ENCODE measurements at regions not wholly inside any gene's neighbourhood (a gene's known extent, or its start where the extent isn't known, plus 50 kb on each side); places are given as distances from the start of the nearest gene placed in this dataset.

GRCh38 chr3:34863485-34863884 lies 775.8 kb upstream of the ARPP21 start:
- Histone ChIP-seq H2BK120ac (ENCODE audit: low read depth, low read length) (no peak overlapping the region), H2BK5ac (ENCODE audit: low read depth, low read length, poor library complexity, severe bottlenecking) (no peak overlapping the region), H4K91ac (ENCODE audit: low read length) (no peak overlapping the region), H3K9ac (ENCODE audit: low read length) (no peak overlapping the region), H3K23ac (ENCODE audit: low read length in 2 of 2) (no peak overlapping the region), H3K18ac (ENCODE audit: low read depth in 1 of 2, low read length in 2 of 2) (no peak overlapping the region), H3K27ac (ENCODE audit: low read length, poor library complexity, severe bottlenecking) (peak overlapping the region; percentile 32), H3K36me3 (ENCODE audit: control insufficient read depth in 1 of 2, insufficient read depth in 2 of 2, low read depth in 1 of 2, low read length in 2 of 2) (no peaks in the 10 kb centered on the region), H3K4me2 (ENCODE audit: low read length, poor library complexity, severe bottlenecking) (no peak overlapping the region), H3K4me1 (ENCODE audit: control insufficient read depth, insufficient read depth, low read depth, low read length) (no peaks in the 10 kb centered on the region), H2AFZ (ENCODE audit: low read depth, low read length) (no peak overlapping the region), H3K9me3 (ENCODE audit: control insufficient read depth, low read length) (no peaks in the 10 kb centered on the region), H3K14ac (ENCODE audit: low read length in 2 of 2) (no peak overlapping the region), H2BK15ac (ENCODE audit: low read depth, poor library complexity, severe bottlenecking) (no peak overlapping the region), H3K4me3 (ENCODE audit: insufficient read depth in 1 of 2, low read depth in 1 of 2, low read length in 2 of 2) (no peak overlapping the region), H2AK5ac (ENCODE audit: low read length, severe bottlenecking) (no peak overlapping the region), H3K27me3 (ENCODE audit: control insufficient read depth in 1 of 2, insufficient read depth in 1 of 2, low read length in 2 of 2) (no peaks in the 10 kb centered on the region), H3K4ac (ENCODE audit: low read depth in 1 of 2, low read length in 2 of 2) (no peak overlapping the region), H3K79me1 (replicated peaks; ENCODE audit: low read length, poor library complexity, severe bottlenecking) (no peaks in the 10 kb centered on the region), H2BK12ac (ENCODE audit: low read length in 2 of 2) (no peak overlapping the region), H4K8ac (ENCODE audit: low read length) (no peak overlapping the region)
- DNase-seq, result no peak
- 44% methylated on average over 1 of the region's 1 CpG for WGBS

- Histone ChIP-seq H2BK15ac (ENCODE audit: low read depth, poor library complexity, severe bottlenecking) (no peak overlapping the region), H2BK12ac (ENCODE audit: low read length in 2 of 2) (no peak overlapping the region), H3K9ac (ENCODE audit: low read length) (no peak overlapping the region), H2AFZ (ENCODE audit: low read depth, low read length) (no peak overlapping the region), H3K14ac (ENCODE audit: low read length in 2 of 2) (no peak overlapping the region), H3K4ac (ENCODE audit: low read depth in 1 of 2, low read length in 2 of 2) (no peak overlapping the region), H2BK120ac (ENCODE audit: low read depth, low read length) (no peak overlapping the region), H3K27ac (ENCODE audit: low read length, poor library complexity, severe bottlenecking) (peak overlapping the region; percentile 32), H3K9me3 (ENCODE audit: control insufficient read depth, low read length) (no peaks in the 10 kb centered on the region), H3K23ac (ENCODE audit: low read length in 2 of 2) (no peak overlapping the region), H4K91ac (ENCODE audit: low read length) (no peak overlapping the region), H3K4me2 (ENCODE audit: low read length, poor library complexity, severe bottlenecking) (no peak overlapping the region), H3K36me3 (ENCODE audit: control insufficient read depth in 1 of 2, insufficient read depth in 2 of 2, low read depth in 1 of 2, low read length in 2 of 2) (no peaks in the 10 kb centered on the region), H3K4me1 (ENCODE audit: control insufficient read depth, insufficient read depth, low read depth, low read length) (no peaks in the 10 kb centered on the region), H3K27me3 (ENCODE audit: control insufficient read depth in 1 of 2, insufficient read depth in 1 of 2, low read length in 2 of 2) (no peaks in the 10 kb centered on the region), H4K8ac (ENCODE audit: low read length) (no peak overlapping the region), H2AK5ac (ENCODE audit: low read length, severe bottlenecking) (no peak overlapping the region), H3K18ac (ENCODE audit: low read depth in 1 of 2, low read length in 2 of 2) (no peak overlapping the region), H3K79me1 (replicated peaks; ENCODE audit: low read length, poor library complexity, severe bottlenecking) (no peaks in the 10 kb centered on the region), H2BK5ac (ENCODE audit: low read depth, low read length, poor library complexity, severe bottlenecking) (no peak overlapping the region), H3K4me3 (ENCODE audit: insufficient read depth in 1 of 2, low read depth in 1 of 2, low read length in 2 of 2) (no peak overlapping the region)
- 80% methylated on average over 2 of the region's 3 CpGs for WGBS
- DNase-seq, result no peak
Observed at GRCh38 chr3:34864011-34864410, 775.3 kb upstream of the ARPP21 start.

DNA sequence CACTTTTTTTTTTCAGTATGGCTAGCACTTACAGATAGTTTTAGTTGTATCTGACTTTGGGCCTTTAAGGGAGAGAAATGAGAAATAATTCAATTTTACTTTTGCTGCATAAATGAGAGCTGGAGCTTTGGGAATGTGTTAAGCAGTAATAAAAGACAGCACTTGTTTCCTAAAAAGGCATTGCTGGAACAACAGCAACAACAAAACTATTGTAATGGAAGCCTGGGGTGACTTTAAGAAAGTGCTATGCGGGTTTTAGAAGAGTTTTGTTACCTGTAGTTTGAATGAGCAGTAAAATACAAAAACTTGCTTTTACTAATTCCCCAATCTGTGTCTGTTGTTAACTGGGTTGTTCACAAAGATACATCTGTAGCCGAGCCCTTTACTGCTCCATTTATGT lies 774.0 kb upstream of the ARPP21 start:
- Histone ChIP-seq H2BK12ac (ENCODE audit: low read length in 2 of 2) (no peak overlapping the region), H3K18ac (ENCODE audit: low read depth in 1 of 2, low read length in 2 of 2) (no peak overlapping the region), H2AK5ac (ENCODE audit: low read length, severe bottlenecking) (no peak overlapping the region), H4K8ac (ENCODE audit: low read length) (no peak overlapping the region), H2BK5ac (ENCODE audit: low read depth, low read length, poor library complexity, severe bottlenecking) (no peak overlapping the region), H2BK15ac (ENCODE audit: low read depth, poor library complexity, severe bottlenecking) (no peak overlapping the region), H2AFZ (ENCODE audit: low read depth, low read length) (no peak overlapping the region), H3K36me3 (ENCODE audit: control insufficient read depth in 1 of 2, insufficient read depth in 2 of 2, low read depth in 1 of 2, low read length in 2 of 2) (no peaks in the 10 kb centered on the region), H3K4me3 (ENCODE audit: insufficient read depth in 1 of 2, low read depth in 1 of 2, low read length in 2 of 2) (no peak overlapping the region), H3K4me2 (ENCODE audit: low read length, poor library complexity, severe bottlenecking) (no peak overlapping the region), H3K79me1 (replicated peaks; ENCODE audit: low read length, poor library complexity, severe bottlenecking) (no peaks in the 10 kb centered on the region), H3K4me1 (ENCODE audit: control insufficient read depth, insufficient read depth, low read depth, low read length) (no peaks in the 10 kb centered on the region), H3K4ac (ENCODE audit: low read depth in 1 of 2, low read length in 2 of 2) (no peak overlapping the region), H4K91ac (ENCODE audit: low read length) (no peak overlapping the region), H3K27me3 (ENCODE audit: control insufficient read depth in 1 of 2, insufficient read depth in 1 of 2, low read length in 2 of 2) (no peaks in the 10 kb centered on the region), H3K23ac (ENCODE audit: low read length in 2 of 2) (no peak overlapping the region), H3K9me3 (ENCODE audit: control insufficient read depth, low read length) (no peaks in the 10 kb centered on the region), H3K27ac (ENCODE audit: low read length, poor library complexity, severe bottlenecking) (no peak overlapping the region), H3K9ac (ENCODE audit: low read length) (no peak overlapping the region), H2BK120ac (ENCODE audit: low read depth, low read length) (no peak overlapping the region), H3K14ac (ENCODE audit: low read length in 2 of 2) (no peak overlapping the region)
- DNase-seq, result no peak
- 100% methylated on average over 1 of the region's 2 CpGs for WGBS

- Histone ChIP-seq H2AK5ac (ENCODE audit: low read length, severe bottlenecking) (no peak overlapping the region), H3K36me3 (ENCODE audit: control insufficient read depth in 1 of 2, insufficient read depth in 2 of 2, low read depth in 1 of 2, low read length in 2 of 2) (no peaks in the 10 kb centered on the region), H2BK5ac (ENCODE audit: low read depth, low read length, poor library complexity, severe bottlenecking) (no peak overlapping the region), H3K79me1 (replicated peaks; ENCODE audit: low read length, poor library complexity, severe bottlenecking) (no peaks in the 10 kb centered on the region), H3K9ac (ENCODE audit: low read length) (no peak overlapping the region), H3K23ac (ENCODE audit: low read length in 2 of 2) (no peak overlapping the region), H3K4ac (ENCODE audit: low read depth in 1 of 2, low read length in 2 of 2) (no peak overlapping the region), H2BK12ac (ENCODE audit: low read length in 2 of 2) (no peak overlapping the region), H3K4me2 (ENCODE audit: low read length, poor library complexity, severe bottlenecking) (no peak overlapping the region), H4K91ac (ENCODE audit: low read length) (no peak overlapping the region), H3K27ac (ENCODE audit: low read length, poor library complexity, severe bottlenecking) (no peak overlapping the region), H3K27me3 (ENCODE audit: control insufficient read depth in 1 of 2, insufficient read depth in 1 of 2, low read length in 2 of 2) (no peaks in the 10 kb centered on the region), H3K4me1 (ENCODE audit: control insufficient read depth, insufficient read depth, low read depth, low read length) (no peaks in the 10 kb centered on the region), H2BK120ac (ENCODE audit: low read depth, low read length) (no peak overlapping the region), H2BK15ac (ENCODE audit: low read depth, poor library complexity, severe bottlenecking) (no peak overlapping the region), H4K8ac (ENCODE audit: low read length) (no peak overlapping the region), H3K4me3 (ENCODE audit: insufficient read depth in 1 of 2, low read depth in 1 of 2, low read length in 2 of 2) (no peak overlapping the region), H3K9me3 (ENCODE audit: control insufficient read depth, low read length) (no peaks in the 10 kb centered on the region), H3K14ac (ENCODE audit: low read length in 2 of 2) (no peak overlapping the region), H2AFZ (ENCODE audit: low read depth, low read length) (no peak overlapping the region), H3K18ac (ENCODE audit: low read depth in 1 of 2, low read length in 2 of 2) (no peak overlapping the region)
- WGBS, result no CpG with 5 or more reads among the region's 1 CpG
- DNase-seq, result no peak
Observed at GRCh38 chr3:34868935-34869334, 770.4 kb upstream of the ARPP21 start.

Measured in mesenchymal stem cell (in vitro differentiated cells and primary cell).